ENCODE measurements at regions not wholly inside any gene's neighbourhood (a gene's known extent, or its start where the extent isn't known, plus 50 kb on each side); places are given as distances from the start of the nearest gene placed in this dataset.
"Not testable (repeated sequence)": the region's sequence is repeated elsewhere in the genome, so short reads cannot be mapped to it uniquely, and the experiment has no call there.

DNA sequence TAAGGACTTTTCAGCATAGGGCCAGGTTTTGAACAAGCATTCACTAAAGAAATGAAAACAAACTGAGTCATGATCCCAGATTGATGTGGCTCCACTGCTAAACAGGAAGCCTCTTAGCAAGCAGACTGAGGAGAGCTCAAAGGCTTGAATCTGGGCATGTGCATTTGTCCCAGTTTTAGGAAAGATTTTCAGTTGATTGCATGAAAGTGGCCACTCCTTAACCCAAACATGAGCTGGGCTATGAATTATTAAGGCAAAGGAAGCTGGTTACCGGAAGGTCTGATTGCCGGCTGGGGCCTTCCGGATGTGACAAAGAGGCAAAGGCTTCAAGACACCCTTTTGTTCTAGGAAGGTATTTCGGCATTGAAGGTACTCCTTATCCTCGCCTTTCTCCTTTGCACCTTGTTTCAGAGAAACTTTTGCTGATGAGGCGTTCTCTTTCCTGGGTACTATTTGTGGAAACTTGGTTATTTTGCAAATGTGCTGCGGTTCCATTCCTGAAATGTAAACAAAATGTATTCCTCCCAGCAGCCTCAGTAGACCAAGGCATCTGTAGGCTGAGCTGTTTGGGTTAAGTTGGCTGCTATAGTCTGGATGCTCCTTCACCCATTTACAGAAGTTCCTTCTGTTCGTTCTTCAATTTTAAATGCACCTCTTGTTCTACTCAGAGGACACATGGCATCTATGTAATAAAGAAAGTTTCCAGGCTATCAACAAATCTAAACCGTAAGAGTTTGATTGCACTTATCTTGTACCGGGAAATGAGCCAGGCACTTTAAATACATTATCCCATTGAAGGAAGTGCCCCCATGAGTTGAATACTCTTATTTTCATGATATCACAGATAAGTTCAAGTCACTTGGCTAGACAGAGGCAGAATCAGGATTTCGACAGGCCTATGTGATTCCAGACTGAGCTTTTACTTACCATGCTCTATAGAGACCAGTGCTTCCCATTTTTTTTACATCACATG is 115.6 kb upstream of the METAP2 start:
- intact Hi-C loops (cut with DNase I; ENCODE audit: low total_unique reads) (no loop called here), in situ Hi-C loops (cut with MboI; ENCODE audit: low pct_ligation_motif_present in 1 of 4, low pct_unique_long_range_greater_than_20kb in 1 of 4, low sequenced_read_pairs in 3 of 4) (no loop called here)
- Histone ChIP-seq H3K36me3 (no peaks in the 10 kb centered on the region), H3K9me3 (no peaks in the 10 kb centered on the region), H3K27ac (peak overlapping the region in 3 of 4 donors; percentile 4 to 9 (median 6)), H3K4me1 (peaks cover 0 to 16% (median 7%) of the 10 kb centered on the region in 4 donors), H3K4me3 (no peak overlapping the region), H3K27me3 (no peaks in the 10 kb centered on the region)
- TF ChIP-seq POLR2A (IDR thresholded peaks at IDR 0.05) (no peak), EP300 (IDR thresholded peaks at IDR 0.05; ENCODE audit: low read depth) (no peak), POLR2AphosphoS5 (IDR thresholded peaks at IDR 0.05) (no peak)
- TF ChIP-seq, protein P1, sequence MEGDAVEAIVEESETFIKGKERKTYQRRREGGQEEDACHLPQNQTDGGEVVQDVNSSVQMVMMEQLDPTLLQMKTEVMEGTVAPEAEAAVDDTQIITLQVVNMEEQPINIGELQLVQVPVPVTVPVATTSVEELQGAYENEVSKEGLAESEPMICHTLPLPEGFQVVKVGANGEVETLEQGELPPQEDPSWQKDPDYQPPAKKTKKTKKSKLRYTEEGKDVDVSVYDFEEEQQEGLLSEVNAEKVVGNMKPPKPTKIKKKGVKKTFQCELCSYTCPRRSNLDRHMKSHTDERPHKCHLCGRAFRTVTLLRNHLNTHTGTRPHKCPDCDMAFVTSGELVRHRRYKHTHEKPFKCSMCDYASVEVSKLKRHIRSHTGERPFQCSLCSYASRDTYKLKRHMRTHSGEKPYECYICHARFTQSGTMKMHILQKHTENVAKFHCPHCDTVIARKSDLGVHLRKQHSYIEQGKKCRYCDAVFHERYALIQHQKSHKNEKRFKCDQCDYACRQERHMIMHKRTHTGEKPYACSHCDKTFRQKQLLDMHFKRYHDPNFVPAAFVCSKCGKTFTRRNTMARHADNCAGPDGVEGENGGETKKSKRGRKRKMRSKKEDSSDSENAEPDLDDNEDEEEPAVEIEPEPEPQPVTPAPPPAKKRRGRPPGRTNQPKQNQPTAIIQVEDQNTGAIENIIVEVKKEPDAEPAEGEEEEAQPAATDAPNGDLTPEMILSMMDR (IDR thresholded peaks at IDR 0.05), result no peak
- DNase-seq, result no peak
- 48 to 50% methylated on average over 7 to 11 of the region's 11 CpGs for WGBS, 2 donors (ENCODE audit: low coverage in 1 of 2)

DNA sequence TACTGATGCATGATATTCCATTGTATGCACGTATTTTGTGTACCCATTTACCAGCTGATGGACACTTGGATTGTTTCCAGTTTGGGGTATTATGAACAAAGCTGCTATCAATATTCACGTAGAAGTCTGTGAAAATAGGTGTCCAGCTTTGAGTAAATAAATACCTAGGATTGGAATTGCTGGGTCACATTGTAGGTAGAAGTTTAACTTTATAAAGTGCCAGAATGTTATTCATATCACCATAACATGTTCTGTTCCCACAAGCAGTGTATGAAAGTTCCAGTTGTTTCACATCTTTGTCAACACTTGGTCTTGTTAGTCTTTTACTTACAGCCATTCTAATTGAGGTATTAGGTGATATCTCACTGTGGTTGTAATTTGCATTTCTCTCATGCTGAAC is 108.0 kb upstream of the METAP2 start:
- intact Hi-C loops (cut with DNase I; ENCODE audit: low total_unique reads) (no loop called here), in situ Hi-C loops (cut with MboI; ENCODE audit: low pct_ligation_motif_present in 1 of 4, low pct_unique_long_range_greater_than_20kb in 1 of 4, low sequenced_read_pairs in 3 of 4) (no loop called here)
- whole genome bisulfite sequencing, 2 donors (ENCODE audit: low coverage in 1 of 2), result 35 to 42% methylated on average over 2 of the region's 2 CpGs
- Histone ChIP-seq H3K9me3 (no peaks in the 10 kb centered on the region), H3K27ac (no peak overlapping the region), H3K27me3 (no peaks in the 10 kb centered on the region), H3K4me3 (no peak overlapping the region), H3K36me3 (no peaks in the 10 kb centered on the region), H3K4me1 (peaks cover 0 to 10% (median 2%) of the 10 kb centered on the region in 4 donors)
- DNase-seq, result no peak
- TF ChIP-seq EP300 (IDR thresholded peaks at IDR 0.05; ENCODE audit: low read depth) (no peak), POLR2AphosphoS5 (IDR thresholded peaks at IDR 0.05) (no peak), POLR2A (IDR thresholded peaks at IDR 0.05) (no peak)
- TF ChIP-seq, protein P1 (IDR thresholded peaks at IDR 0.05), result no peak

GRCh38 chr12:95368931-95369330 is 105.0 kb upstream of the METAP2 start:
- no peak for DNase-seq
- intact Hi-C loops (cut with DNase I; ENCODE audit: low total_unique reads) (no loop called here), in situ Hi-C loops (cut with MboI; ENCODE audit: low pct_ligation_motif_present in 1 of 4, low pct_unique_long_range_greater_than_20kb in 1 of 4, low sequenced_read_pairs in 3 of 4) (no loop called here)
- Histone ChIP-seq H3K27ac (no peak overlapping the region), H3K27me3 (no peaks in the 10 kb centered on the region), H3K4me3 (no peak overlapping the region), H3K36me3 (no peaks in the 10 kb centered on the region), H3K9me3 (no peaks in the 10 kb centered on the region), H3K4me1 (peaks cover 0 to 10% (median 2%) of the 10 kb centered on the region in 4 donors)
- 73 to 86% methylated on average over 2 of the region's 2 CpGs for WGBS, 2 donors (ENCODE audit: low coverage in 1 of 2)
- TF ChIP-seq, protein P1 (IDR thresholded peaks at IDR 0.05), result no peak
- no peak for TF ChIP-seq POLR2A (IDR thresholded peaks at IDR 0.05)
- no peak for TF ChIP-seq EP300 (IDR thresholded peaks at IDR 0.05; ENCODE audit: low read depth)
- no peak for TF ChIP-seq POLR2AphosphoS5 (IDR thresholded peaks at IDR 0.05)

- no peak for TF ChIP-seq POLR2A (IDR thresholded peaks at IDR 0.05)
- TF ChIP-seq, protein P1 (IDR thresholded peaks at IDR 0.05), result no peak
- no peak for TF ChIP-seq POLR2AphosphoS5 (IDR thresholded peaks at IDR 0.05)
- TF ChIP-seq EP300 (IDR thresholded peaks at IDR 0.05; ENCODE audit: low read depth), result no peak
- in situ Hi-C loops (cut with MboI; ENCODE audit: low pct_ligation_motif_present in 1 of 4, low pct_unique_long_range_greater_than_20kb in 1 of 4, low sequenced_read_pairs in 3 of 4), result no loop called here
- no peak overlapping the region for H3K4me3 ChIP-seq
- H3K4me1 ChIP-seq, result peaks cover 0 to 1% (median under 1%) of the 10 kb centered on the region in 4 donors
- DNase-seq, result no peak
- intact Hi-C loops (cut with DNase I; ENCODE audit: low total_unique reads), result no loop called here
- H3K36me3 ChIP-seq, result no peaks in the 10 kb centered on the region
- WGBS, 2 donors (ENCODE audit: low coverage in 1 of 2), result 57 to 92% methylated on average over 1 to 5 of the region's 5 CpGs
- no peak overlapping the region for H3K27ac ChIP-seq
- no peaks in the 10 kb centered on the region for H3K27me3 ChIP-seq
- H3K9me3 ChIP-seq, result no peaks in the 10 kb centered on the region
Measured at GRCh38 chr12:95371571-95371970, 102.4 kb upstream of the METAP2 start.

- WGBS, 2 donors (ENCODE audit: low coverage in 1 of 2), result 65% methylated on average over 8 of the region's 23 CpGs; no CpG with 5 or more reads in 1 of the 2 donors
- H3K9me3 ChIP-seq; H3K36me3 ChIP-seq; in situ Hi-C loops (cut with MboI; ENCODE audit: low pct_ligation_motif_present in 1 of 4, low pct_unique_long_range_greater_than_20kb in 1 of 4, low sequenced_read_pairs in 3 of 4); H3K27ac ChIP-seq; intact Hi-C loops (cut with DNase I; ENCODE audit: low total_unique reads); H3K4me3 ChIP-seq; DNase-seq; H3K27me3 ChIP-seq; H3K4me1 ChIP-seq: not testable (repeated sequence)
Measured at GRCh38 chr12:95379481-95379880, 94.5 kb upstream of the METAP2 start.

GRCh38 chr12:95380334-95380733 is 93.6 kb upstream of the METAP2 start:
- Histone ChIP-seq H3K27ac (peak overlapping the region; percentile 53 to 86 (median 68)), H3K4me3 (peak overlapping the region in 2 of 4 donors; percentile 1 to 6)
- H3K27me3 ChIP-seq; intact Hi-C loops (cut with DNase I; ENCODE audit: low total_unique reads); H3K36me3 ChIP-seq; H3K9me3 ChIP-seq; in situ Hi-C loops (cut with MboI; ENCODE audit: low pct_ligation_motif_present in 1 of 4, low pct_unique_long_range_greater_than_20kb in 1 of 4, low sequenced_read_pairs in 3 of 4); H3K4me1 ChIP-seq; DNase-seq: not testable (repeated sequence)
- 91% methylated on average over 14 of the region's 14 CpGs; no CpG with 5 or more reads in 1 of the 2 donors for whole genome bisulfite sequencing, 2 donors (ENCODE audit: low coverage in 1 of 2)

Measured in transverse colon (tissue), 4 donors.